ENCODE measurements at regions not wholly inside any gene's neighbourhood (a gene's known extent, or its start where the extent isn't known, plus 50 kb on each side); places are given as distances from the start of the nearest gene placed in this dataset.

- no peaks in the 10 kb centered on the region for H3K36me3 ChIP-seq
- intact Hi-C loops (cut with DNase I; ENCODE audit: low total_unique reads) = no loop called here
- no peak overlapping the region for H3K4me3 ChIP-seq
- 75 to 83% (median 80%) methylated on average over 7 of the region's 7 CpGs for WGBS, 5 donors
- H3K27me3 ChIP-seq (replicated peaks in 1 of 7) = no peaks in the 10 kb centered on the region
- no peak for DNase-seq
- TF ChIP-seq CTCF (IDR thresholded peaks at IDR 0.05 in 8 of 11, conservative IDR thresholded peaks at IDR 0.05 in 3 of 11) (no peak), POLR2AphosphoS5 (IDR thresholded peaks at IDR 0.05) (no peak), POLR2A (IDR thresholded peaks at IDR 0.05) (no peak)
- H3K9me3 ChIP-seq = no peaks in the 10 kb centered on the region
- H3K27ac ChIP-seq = no peak overlapping the region
- H3K4me1 ChIP-seq = peaks cover 0 to 25% (median 14%) of the 10 kb centered on the region in 6 donors
These were observed 117.2 kb upstream of the BCL2L14 start for GRCh38 chr12:11953523-11953922.

- Histone ChIP-seq H3K36me3 (no peaks in the 10 kb centered on the region), H3K4me3 (no peak overlapping the region), H3K27me3 (replicated peaks in 1 of 7) (no peaks in the 10 kb centered on the region), H3K4me1 (peaks cover 0 to 29% (median 15%) of the 10 kb centered on the region in 6 donors), H3K27ac (no peak overlapping the region), H3K9me3 (no peaks in the 10 kb centered on the region)
- DNase-seq = no peak
- intact Hi-C loops (cut with DNase I; ENCODE audit: low total_unique reads) = no loop called here
- WGBS, 5 donors = 35 to 44% (median 37%) methylated on average over 2 of the region's 2 CpGs
- TF ChIP-seq POLR2A (IDR thresholded peaks at IDR 0.05) = no peak
- TF ChIP-seq POLR2AphosphoS5 (IDR thresholded peaks at IDR 0.05) = peak in 1 of 3 donors; percentile 62
These were observed 116.6 kb upstream of the BCL2L14 start for GRCh38 chr12:11954181-11954580.

GRCh38 chr12:11958221-11959091, 112.3 kb upstream of the BCL2L14 start:
- peaks cover 0 to 16% (median 5%) of the 10 kb centered on the region in 6 donors for H3K4me1 ChIP-seq
- no peak overlapping the region for H3K27ac ChIP-seq
- no peak for TF ChIP-seq CTCF (IDR thresholded peaks at IDR 0.05 in 8 of 11, conservative IDR thresholded peaks at IDR 0.05 in 3 of 11)
- TF ChIP-seq POLR2AphosphoS5 (IDR thresholded peaks at IDR 0.05) = no peak
- TF ChIP-seq POLR2A (IDR thresholded peaks at IDR 0.05) = no peak
- WGBS, 5 donors = 65 to 78% (median 69%) methylated on average over 9 of the region's 9 CpGs
- H3K36me3 ChIP-seq = no peaks in the 10 kb centered on the region
- H3K27me3 ChIP-seq (replicated peaks in 1 of 7) = peaks cover 0 to 4% (median 0%) of the 10 kb centered on the region in 7 donors
- H3K4me3 ChIP-seq = no peak overlapping the region
- peaks cover 0 to 5% (median 0%) of the 10 kb centered on the region in 8 donors for H3K9me3 ChIP-seq
- DNase-seq = no peak
- intact Hi-C loops (cut with DNase I; ENCODE audit: low total_unique reads) = no loop called here

GRCh38 chr12:11959117-11959823, 111.5 kb upstream of the BCL2L14 start:
- no peak for DNase-seq
- no peaks in the 10 kb centered on the region for H3K36me3 ChIP-seq
- H3K4me1 ChIP-seq = peaks cover 0 to 8% (median 3%) of the 10 kb centered on the region in 6 donors
- H3K9me3 ChIP-seq = peaks cover 0 to 5% (median 0%) of the 10 kb centered on the region in 8 donors
- no peak overlapping the region for H3K4me3 ChIP-seq
- intact Hi-C loops (cut with DNase I; ENCODE audit: low total_unique reads) = no loop called here
- 75 to 84% (median 82%) methylated on average over 9 of the region's 9 CpGs for WGBS, 5 donors
- TF ChIP-seq POLR2A (IDR thresholded peaks at IDR 0.05) = no peak
- no peak for TF ChIP-seq POLR2AphosphoS5 (IDR thresholded peaks at IDR 0.05)
- TF ChIP-seq CTCF (IDR thresholded peaks at IDR 0.05 in 8 of 11, conservative IDR thresholded peaks at IDR 0.05 in 3 of 11) = no peak
- H3K27ac ChIP-seq = no peak overlapping the region
- H3K27me3 ChIP-seq (replicated peaks in 1 of 7) = peaks cover 0 to 4% (median 0%) of the 10 kb centered on the region in 7 donors

Measured in spleen (tissue), 11 donors.